GM10266 (cell line): ENCODE measurements at regions not wholly inside any gene's neighbourhood (a gene's known extent, or its start where the extent isn't known, plus 50 kb on each side); places are given as distances from the start of the nearest gene placed in this dataset.

ENCODE experiments used
- DNase-seq: peaks from one replicate; pipeline ENCODE4 v3.0.0; 2012; ENCODE audit errors: extremely low spot score
- TF ChIP-seq, protein P1 (sequence below): IDR thresholded peaks from 2 replicates; pipeline ENCODE4 v1.5.1; 2012; ENCODE audit warnings: mild to moderate bottlenecking, low read depth; ENCODE audit not compliant: control insufficient read depth, insufficient read depth; ENCODE audit errors: missing control alignments

DNA sequence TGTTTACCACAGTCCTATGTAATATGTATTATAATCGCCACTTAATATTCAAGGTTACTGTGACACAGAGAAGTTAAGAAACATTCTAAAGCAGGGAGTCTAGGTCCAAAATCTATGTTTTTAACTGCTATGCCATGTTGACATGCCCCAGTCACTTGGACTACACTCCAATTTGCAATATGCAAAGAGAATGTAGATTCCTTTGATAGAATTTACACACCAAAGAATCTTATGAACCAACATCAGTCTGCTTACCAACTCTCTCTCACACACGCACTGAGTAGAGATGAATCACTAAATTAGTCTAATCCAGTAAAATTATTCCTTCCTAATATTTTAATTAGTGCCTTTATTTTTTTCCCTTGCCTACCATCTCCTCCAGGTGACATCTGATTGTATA lies 266.2 kb downstream of the OLFM3 start:
- DNase-seq: no peak
- TF ChIP-seq, protein P1, sequence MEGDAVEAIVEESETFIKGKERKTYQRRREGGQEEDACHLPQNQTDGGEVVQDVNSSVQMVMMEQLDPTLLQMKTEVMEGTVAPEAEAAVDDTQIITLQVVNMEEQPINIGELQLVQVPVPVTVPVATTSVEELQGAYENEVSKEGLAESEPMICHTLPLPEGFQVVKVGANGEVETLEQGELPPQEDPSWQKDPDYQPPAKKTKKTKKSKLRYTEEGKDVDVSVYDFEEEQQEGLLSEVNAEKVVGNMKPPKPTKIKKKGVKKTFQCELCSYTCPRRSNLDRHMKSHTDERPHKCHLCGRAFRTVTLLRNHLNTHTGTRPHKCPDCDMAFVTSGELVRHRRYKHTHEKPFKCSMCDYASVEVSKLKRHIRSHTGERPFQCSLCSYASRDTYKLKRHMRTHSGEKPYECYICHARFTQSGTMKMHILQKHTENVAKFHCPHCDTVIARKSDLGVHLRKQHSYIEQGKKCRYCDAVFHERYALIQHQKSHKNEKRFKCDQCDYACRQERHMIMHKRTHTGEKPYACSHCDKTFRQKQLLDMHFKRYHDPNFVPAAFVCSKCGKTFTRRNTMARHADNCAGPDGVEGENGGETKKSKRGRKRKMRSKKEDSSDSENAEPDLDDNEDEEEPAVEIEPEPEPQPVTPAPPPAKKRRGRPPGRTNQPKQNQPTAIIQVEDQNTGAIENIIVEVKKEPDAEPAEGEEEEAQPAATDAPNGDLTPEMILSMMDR: no peak

DNA sequence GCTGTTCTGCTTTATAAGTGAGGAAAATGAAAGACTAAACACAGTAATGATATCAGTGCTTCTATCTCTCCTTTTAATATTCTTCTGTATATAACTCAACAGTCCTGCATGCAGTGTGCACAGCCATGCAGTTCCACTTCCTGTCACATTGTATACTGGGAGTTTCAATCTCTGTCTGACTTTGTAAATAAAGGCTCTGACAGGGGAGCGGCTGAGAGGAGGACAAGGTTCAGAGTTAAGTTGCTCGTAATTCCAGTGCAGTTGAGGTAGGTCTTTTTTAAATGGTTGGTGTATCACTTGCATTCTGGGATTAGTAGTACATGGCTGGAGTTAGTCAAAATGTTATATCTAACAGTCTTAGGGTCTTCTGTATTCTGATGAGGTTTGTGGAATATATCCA lies 264.5 kb downstream of the OLFM3 start:
- DNase-seq: no peak
- TF ChIP-seq, protein P1: no peak

GRCh38 chr1:101733340-101733739 lies 263.4 kb downstream of the OLFM3 start:
- DNase-seq: no peak
- TF ChIP-seq, protein P1: no peak

GRCh38 chr1:101738475-101738874 lies 258.3 kb downstream of the OLFM3 start:
- TF ChIP-seq, protein P1: no peak
- no peak for DNase-seq

DNA sequence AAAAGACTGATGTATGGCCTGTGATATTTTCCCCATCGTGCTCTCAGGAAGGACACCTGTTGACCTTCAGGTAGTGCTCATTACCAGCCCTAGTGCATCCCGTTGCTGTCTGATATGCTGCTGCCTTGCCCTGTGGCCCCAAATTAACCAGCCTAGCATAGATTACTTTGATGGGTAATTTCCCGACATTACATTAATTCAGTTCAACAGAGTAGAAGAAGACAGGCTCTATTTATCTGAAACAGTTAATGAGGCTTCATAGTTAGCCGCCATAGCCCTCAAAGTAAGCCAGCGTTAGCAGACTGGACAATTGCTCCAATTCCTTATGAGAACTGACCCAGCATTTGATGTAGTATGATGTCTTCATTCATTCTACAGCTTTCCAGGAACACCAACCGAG lies 257.6 kb downstream of the OLFM3 start:
- no peak for DNase-seq
- TF ChIP-seq, protein P1: no peak

DNA sequence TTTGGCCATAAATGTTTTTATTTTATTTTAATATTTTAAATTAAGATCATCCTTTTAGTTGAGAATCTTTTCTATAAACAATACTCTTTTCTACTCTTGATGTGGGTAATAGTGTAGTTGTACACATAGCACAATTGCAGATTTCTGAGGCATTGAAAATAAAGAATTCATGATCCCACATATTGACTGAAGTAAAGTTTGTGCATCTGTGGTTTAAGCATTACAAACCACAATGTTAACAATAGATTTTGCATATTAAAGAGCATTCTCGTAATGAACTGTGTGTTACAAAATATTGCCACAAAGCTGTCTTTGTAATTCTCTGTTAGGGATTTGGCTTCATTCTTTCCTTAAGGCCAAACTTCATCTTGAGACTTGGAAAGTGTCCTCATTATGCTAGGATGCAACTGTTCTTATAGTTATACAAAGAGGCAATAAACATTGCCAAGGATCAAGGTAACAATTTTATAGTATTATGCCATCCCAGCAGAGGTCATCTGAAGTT lies 256.8 kb downstream of the OLFM3 start:
- DNase-seq: no peak
- TF ChIP-seq, protein P1: no peak

GRCh38 chr1:101741910-101742309 lies 254.8 kb downstream of the OLFM3 start:
- no peak for DNase-seq
- TF ChIP-seq, protein P1: no peak
